HTR-8/SVneo (cell line): ENCODE measurements at regions not wholly inside any gene's neighbourhood (a gene's known extent, or its start where the extent isn't known, plus 50 kb on each side); places are given as distances from the start of the nearest gene placed in this dataset.

Experiments used
- DNase-seq: peaks from one replicate; pipeline ENCODE4 v3.0.0; 2011; ENCODE audit warnings: low spot score, mixed read lengths; ENCODE audit not compliant: insufficient read length
- FAIRE-seq: peaks from 2 replicates; lab custom pipeline; 2011; peaks lifted over from hg19 to GRCh38; lab: Jason Lieb, UNC

GRCh38 chr20:40966516-40967185 is 62.0 kb upstream of the TOP1 start:
- FAIRE-seq = no peak
- DNase-seq = no peak

GRCh38 chr20:40967700-40968099 is 60.9 kb upstream of the TOP1 start:
- FAIRE-seq (no peak), DNase-seq (no peak)

GRCh38 chr20:40968816-40969562 is 59.6 kb upstream of the TOP1 start:
- peak; percentile 93 for DNase-seq
- peak; percentile 84 for FAIRE-seq

- FAIRE-seq (peak; percentile 48), DNase-seq (no peak)
Observed at GRCh38 chr20:40970218-40970617, 58.4 kb upstream of the TOP1 start.

- FAIRE-seq (no peak), DNase-seq (no peak)
Observed at GRCh38 chr20:40977218-40977617, 51.4 kb upstream of the TOP1 start.

GRCh38 chr20:40978761-40979160 is 49.9 kb upstream of the TOP1 start:
- FAIRE-seq = no peak

More at GRCh38 chr20:40978761-40979160, 49.9 kb upstream of the TOP1 start:
- no peak for DNase-seq
